ENCODE measurements at regions not wholly inside any gene's neighbourhood (a gene's known extent, or its start where the extent isn't known, plus 50 kb on each side); places are given as distances from the start of the nearest gene placed in this dataset.

GRCh38 chr6:25089442-25089841 lies 153.7 kb upstream of the RIPOR2 start:
- TF ChIP-seq, protein P1, sequence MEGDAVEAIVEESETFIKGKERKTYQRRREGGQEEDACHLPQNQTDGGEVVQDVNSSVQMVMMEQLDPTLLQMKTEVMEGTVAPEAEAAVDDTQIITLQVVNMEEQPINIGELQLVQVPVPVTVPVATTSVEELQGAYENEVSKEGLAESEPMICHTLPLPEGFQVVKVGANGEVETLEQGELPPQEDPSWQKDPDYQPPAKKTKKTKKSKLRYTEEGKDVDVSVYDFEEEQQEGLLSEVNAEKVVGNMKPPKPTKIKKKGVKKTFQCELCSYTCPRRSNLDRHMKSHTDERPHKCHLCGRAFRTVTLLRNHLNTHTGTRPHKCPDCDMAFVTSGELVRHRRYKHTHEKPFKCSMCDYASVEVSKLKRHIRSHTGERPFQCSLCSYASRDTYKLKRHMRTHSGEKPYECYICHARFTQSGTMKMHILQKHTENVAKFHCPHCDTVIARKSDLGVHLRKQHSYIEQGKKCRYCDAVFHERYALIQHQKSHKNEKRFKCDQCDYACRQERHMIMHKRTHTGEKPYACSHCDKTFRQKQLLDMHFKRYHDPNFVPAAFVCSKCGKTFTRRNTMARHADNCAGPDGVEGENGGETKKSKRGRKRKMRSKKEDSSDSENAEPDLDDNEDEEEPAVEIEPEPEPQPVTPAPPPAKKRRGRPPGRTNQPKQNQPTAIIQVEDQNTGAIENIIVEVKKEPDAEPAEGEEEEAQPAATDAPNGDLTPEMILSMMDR (IDR thresholded peaks at IDR 0.05; ENCODE audit: control extremely low read depth in 1 of 3, insufficient read depth in 1 of 3, low read depth in 1 of 3, low read length in 3 of 3) = no peak
- TF ChIP-seq CEBPB (IDR thresholded peaks at IDR 0.05; ENCODE audit: low read depth, low read length) (no peak), SIRT6 (IDR thresholded peaks at IDR 0.05; ENCODE audit: low read length) (no peak), CHD2 (IDR thresholded peaks at IDR 0.05; ENCODE audit: low read length) (no peak), GABPA (IDR thresholded peaks at IDR 0.05; ENCODE audit: borderline replicate concordance, insufficient read depth, low read length) (no peak), EZH2 (IDR thresholded peaks at IDR 0.05; ENCODE audit: low read depth, low read length, severe bottlenecking) (no peak), TAF1 (IDR thresholded peaks at IDR 0.05; ENCODE audit: low read depth, low read length) (no peak), EGR1 (IDR thresholded peaks at IDR 0.05; ENCODE audit: borderline replicate concordance, low read depth, low read length) (no peak), CREB1 (IDR thresholded peaks at IDR 0.05) (no peak), POLR2A (IDR thresholded peaks at IDR 0.05; ENCODE audit: control extremely low read depth in 1 of 2, low read depth in 2 of 2, low read length in 2 of 2) (no peak), SRF (IDR thresholded peaks at IDR 0.05; ENCODE audit: low read depth, low read length) (no peak), JUN (IDR thresholded peaks at IDR 0.05; ENCODE audit: low read depth, low read length) (no peak)

Data from H1 (cell line).